HG02798 (cell line): ENCODE measurements at regions not wholly inside any gene's neighbourhood (a gene's known extent, or its start where the extent isn't known, plus 50 kb on each side); places are given as distances from the start of the nearest gene placed in this dataset.
"Not testable (repeated sequence)": the region's sequence is repeated elsewhere in the genome, so short reads cannot be mapped to it uniquely, and the experiment has no call there.

Source experiments
- ATAC-seq: cut with Tn5 transposase; IDR thresholded peaks from one replicate; pipeline ENCODE4 v1.9.1; 2021; ENCODE audit warnings: mild to moderate bottlenecking; ENCODE audit not compliant: unreplicated experiment, poor library complexity

DNA sequence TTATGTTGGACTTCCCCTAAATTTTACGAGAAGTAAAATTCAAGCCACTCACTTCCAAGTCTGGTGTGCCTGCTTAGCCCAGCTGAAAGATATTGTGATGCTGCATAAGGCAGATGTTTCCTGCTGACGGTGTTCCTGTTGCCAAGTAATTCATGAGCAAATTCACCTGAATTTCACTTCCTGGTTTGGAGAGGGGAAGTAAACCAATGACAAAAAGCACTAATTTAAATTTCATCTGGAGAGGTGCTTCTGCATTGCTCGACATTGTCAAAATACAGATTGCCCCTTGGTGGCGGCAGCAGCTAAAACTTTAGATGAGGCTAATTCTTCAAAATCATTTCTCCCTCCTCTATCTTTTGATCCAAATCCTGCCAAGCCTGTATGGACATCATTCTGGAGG lies 281.1 kb downstream of the AACS start:
- ATAC-seq, result no peak

GRCh38 chr12:125351788-125352187 lies 286.6 kb downstream of the AACS start:
- no peak for ATAC-seq

- not testable (repeated sequence) for ATAC-seq
Observed at GRCh38 chr12:125353002-125353401, 287.8 kb downstream of the AACS start.

DNA sequence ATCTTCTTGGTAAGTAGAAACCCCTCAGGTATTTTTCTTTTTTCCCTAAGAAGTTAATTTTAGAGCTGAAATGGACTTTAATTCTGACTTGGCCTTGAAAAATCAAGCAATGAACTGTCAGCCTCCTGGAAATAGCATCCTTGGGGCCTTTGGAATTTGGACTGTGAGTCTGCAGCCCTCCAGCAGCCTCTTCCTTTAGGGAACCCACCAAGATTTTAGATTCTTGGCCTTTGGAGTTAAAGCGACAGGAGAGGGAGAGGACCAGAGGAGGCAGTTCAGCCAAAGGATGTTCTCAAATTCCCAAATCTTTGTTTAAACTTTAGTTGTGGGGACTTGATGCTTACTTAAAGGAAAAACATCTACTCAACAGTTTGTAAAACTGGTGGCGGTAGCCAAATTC lies 288.6 kb downstream of the AACS start:
- ATAC-seq, result no peak

- ATAC-seq, result no peak
Observed at GRCh38 chr12:125355614-125356013, 290.4 kb downstream of the AACS start.

- ATAC-seq, result no peak
Observed at GRCh38 chr12:125356111-125356510, 290.9 kb downstream of the AACS start.

GRCh38 chr12:125357561-125357960 lies 292.3 kb downstream of the AACS start:
- ATAC-seq, result no peak

GRCh38 chr12:125360540-125360939 lies 295.3 kb downstream of the AACS start:
- no peak for ATAC-seq

DNA sequence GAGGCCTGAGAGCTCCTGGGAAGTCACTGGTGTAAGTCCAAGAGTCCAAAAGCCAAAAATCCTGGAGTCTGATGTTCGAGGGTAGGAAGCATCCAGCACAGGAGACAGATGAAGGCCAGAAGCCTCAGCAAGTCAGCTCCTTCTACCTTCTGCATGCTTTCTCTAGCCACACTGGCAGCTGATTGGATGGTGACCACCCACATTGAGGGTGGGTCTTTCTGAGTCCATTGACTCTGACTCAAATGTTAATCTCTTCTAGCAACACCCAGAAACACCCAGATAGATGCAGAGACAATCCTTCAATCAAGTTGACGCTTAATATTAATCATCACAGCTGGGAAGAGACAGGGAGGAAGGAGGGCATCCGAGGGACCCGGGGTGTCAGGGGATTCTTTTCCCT lies 305.8 kb downstream of the AACS start:
- ATAC-seq, result no peak

DNA sequence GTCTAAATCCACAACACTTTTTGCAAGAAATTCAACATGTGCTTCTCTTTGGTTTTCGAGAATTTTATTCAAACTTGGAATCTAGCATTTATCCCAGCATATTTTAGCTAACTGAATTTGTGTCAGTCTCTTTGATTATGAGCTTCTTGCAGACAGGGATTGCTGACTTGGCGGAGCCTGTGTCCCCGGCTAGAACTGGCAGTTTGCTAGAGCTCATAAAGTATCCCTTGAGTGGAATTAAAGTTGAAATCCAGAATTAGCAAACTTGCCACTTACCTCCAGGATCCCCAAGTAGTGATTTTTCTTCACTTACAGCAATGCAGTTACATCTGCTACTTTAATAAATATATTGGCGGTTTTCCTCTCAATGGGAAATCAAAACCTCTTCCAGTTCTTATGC lies 306.9 kb downstream of the AACS start:
- ATAC-seq, result no peak

- no peak for ATAC-seq
Observed at GRCh38 chr12:125373375-125373774, 308.1 kb downstream of the AACS start.

DNA sequence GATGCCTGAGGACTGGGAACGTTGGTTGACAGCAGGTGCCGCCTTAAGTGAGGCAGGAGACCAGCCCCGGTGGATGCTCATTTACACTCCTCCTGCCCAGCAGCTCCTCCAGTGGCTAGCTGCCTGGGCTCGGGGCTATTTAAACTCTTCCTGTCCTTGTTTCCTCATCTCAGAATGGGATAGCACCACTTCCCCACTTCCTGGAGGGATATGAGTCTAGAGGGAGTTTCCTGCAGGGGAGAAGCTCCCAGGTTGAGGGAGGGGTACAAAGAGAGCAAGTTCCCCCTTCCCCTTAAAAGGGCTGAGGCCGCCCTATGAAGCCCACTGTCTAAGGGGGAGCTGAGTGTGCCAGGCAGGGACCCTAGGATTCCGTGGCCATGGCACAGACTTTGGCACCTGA lies 311.2 kb downstream of the AACS start:
- ATAC-seq, result no peak

DNA sequence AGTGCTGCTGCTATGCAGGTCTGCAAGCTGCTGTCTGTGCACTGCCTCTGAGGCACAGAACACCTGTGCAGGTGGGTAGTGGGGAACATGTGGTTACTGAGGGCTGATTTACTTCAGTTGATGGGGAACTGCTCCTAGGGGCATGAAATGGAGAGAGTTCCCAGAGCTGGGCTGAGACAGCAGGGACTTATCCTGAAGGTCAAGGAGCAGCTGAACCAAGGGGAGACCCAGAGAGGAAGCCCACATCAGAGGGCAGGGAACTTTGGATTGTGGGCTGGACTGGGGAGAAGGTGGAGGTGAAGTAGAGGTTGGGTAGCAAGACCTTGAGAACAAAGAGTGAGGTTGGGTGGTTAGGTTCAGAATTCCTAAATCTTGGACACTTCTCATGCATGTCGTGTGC lies 311.9 kb downstream of the AACS start:
- no peak for ATAC-seq

DNA sequence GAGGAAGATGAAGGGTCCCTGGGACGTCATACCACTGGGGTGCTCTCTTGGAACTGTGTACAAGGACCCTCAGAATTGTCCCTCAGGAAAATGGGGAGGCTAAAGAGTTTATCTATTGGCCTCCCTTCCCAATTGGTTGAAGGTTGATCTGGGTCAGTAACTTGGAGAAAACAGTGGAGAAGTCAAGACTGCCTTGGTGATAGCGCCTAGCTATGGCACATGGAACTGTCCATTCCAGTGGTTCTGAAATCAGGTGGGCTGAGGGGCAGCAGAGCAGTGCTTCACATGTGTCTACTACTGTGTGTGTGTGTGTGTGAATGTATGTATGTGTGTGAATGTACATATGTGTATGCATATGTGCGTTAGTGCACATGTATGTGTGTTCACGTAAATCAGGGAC lies 316.1 kb downstream of the AACS start:
- no peak for ATAC-seq

DNA sequence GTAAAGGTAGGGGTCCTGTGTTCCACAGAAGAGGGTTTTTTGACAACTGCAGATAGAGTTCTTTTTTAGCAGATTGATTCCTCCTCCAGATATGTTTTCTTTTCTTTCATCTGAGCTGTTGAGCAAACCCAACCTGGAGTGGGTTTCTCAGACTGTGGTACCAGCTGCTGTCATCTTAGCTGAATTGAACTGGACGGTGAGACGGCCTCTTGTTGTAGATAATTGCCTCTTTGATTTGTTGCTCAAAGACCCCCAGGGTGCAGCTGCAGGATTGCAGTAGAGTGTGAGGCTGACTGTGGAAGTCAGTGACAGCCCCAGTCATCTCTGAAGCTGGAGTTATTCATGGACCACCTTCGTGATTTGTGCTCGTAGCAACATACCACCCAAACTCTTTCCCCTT lies 317.7 kb downstream of the AACS start:
- ATAC-seq, result no peak

- no peak for ATAC-seq
Observed at GRCh38 chr12:125386652-125387051, 321.4 kb downstream of the AACS start.

DNA sequence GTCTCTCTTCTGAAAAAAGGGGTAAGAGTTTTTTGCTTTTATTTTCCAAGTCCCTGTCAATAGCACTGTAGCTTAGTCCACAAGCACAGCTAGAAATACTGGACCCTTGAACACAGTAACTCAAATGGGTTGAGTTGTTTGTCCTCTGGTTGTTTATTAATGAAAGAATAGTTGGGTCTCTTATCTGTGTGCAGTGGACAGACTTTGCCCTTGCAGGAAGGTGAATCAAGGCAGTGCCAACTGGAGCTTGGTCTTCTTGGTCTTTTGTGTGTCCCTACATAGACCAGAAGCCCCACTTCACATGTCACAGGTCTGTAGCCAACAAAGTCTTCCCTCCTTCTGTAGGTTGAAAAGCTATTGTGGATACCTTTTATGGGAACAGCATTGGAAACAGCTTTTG lies 322.0 kb downstream of the AACS start:
- no peak for ATAC-seq

DNA sequence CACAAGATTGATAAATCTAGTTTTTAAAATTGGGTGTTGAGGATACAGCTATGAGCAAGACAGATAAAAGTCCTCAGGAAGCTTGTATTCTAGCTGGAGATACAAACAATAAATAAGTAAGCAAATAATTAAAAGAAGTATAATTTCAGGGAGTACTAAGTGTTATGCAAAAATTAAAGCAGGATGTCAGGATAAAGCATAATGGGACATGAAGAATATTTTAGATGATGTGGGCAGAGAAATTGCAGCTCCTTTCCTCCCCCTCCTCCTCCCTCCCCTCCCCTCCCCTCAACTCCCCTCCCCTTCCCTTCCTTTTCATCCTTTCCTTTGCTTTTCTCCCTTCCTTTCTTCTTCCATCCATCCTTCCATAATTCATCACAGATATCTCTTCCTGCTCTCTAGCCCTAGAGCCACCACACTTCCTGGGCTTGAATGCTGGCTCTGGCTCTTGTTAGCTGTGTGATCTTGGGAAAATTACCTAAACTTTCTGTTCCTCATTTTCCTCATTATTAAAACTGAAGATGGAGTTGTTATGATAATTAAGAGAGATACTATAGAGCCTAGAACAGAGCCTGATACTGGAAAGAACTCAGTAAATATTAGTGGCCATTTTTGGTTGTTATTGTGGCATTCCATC lies 323.9 kb downstream of the AACS start:
- ATAC-seq, result no peak

DNA sequence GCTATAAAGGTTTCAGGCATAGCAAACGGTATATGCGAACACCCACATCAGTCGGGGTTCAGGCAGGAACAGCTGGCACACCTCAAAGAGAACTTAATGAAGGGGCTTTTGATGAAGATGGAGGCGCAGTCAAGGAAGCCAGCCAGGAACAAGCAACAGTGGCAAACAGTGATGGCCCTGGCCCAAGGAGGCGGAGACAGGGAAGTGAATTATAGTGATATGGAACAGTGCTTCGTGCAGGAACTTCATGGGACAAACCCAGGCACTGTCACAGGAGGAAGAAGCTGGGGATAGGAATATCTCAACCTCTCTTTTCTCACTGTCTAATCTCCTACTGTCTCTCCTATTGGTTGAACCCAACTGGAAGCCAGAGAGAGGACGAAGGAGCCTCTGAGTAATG lies 328.3 kb downstream of the AACS start:
- ATAC-seq, result no peak

DNA sequence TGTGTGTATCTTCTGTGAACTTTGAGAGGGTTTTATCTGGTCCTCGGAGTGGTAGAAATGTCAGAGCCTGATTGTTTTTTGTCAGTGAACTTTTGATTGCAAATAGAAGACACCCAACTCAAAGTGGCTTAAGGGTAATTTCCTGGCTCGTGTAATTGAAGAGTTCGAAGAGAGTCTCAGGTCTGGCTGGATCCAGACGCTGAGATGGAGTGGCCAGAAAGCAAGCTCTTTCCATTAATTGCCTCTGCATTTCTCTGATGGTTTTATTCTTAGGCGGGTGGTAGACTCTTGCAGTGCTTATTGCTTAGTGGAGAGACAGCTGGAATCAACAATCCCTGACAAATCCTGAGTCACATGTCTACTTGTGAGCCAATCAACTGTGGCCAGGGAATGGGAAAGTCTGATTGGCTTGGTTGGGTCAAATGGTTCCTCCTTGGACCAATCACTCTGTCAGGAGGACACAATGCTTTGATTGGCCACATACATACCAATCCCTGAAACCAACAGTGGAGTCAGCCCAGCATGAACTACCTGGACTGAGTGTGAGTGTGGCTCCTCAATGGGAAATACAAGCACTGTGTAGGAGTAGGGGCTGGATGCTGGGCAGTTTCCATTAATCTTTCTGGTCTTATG lies 330.5 kb downstream of the AACS start:
- ATAC-seq, result no peak

- ATAC-seq, result no peak
Observed at GRCh38 chr12:125399489-125399888, 334.3 kb downstream of the AACS start.
